GM18502 (cell line): ENCODE measurements at regions not wholly inside any gene's neighbourhood (a gene's known extent, or its start where the extent isn't known, plus 50 kb on each side); places are given as distances from the start of the nearest gene placed in this dataset.
"Not testable (repeated sequence)": the region's sequence is repeated elsewhere in the genome, so short reads cannot be mapped to it uniquely, and the experiment has no call there.

Experiments used
- ATAC-seq: cut with Tn5 transposase; IDR thresholded peaks from one replicate; pipeline ENCODE4 v1.9.1; 2021; ENCODE audit warnings: mild to moderate bottlenecking; ENCODE audit not compliant: unreplicated experiment, poor library complexity

- no peak for ATAC-seq
These were observed 336.8 kb upstream of the KLF3 start for GRCh38 chr4:38327174-38327573.

GRCh38 chr4:38328989-38329729, 334.8 kb upstream of the KLF3 start:
- no peak for ATAC-seq

- ATAC-seq = no peak
These were observed 333.7 kb upstream of the KLF3 start for GRCh38 chr4:38330321-38330720.

- no peak for ATAC-seq
These were observed 333.1 kb upstream of the KLF3 start for GRCh38 chr4:38330936-38331335.

- ATAC-seq = no peak
These were observed 331.3 kb upstream of the KLF3 start for GRCh38 chr4:38332699-38333098.

- no peak for ATAC-seq
These were observed 330.8 kb upstream of the KLF3 start for GRCh38 chr4:38333219-38333618.

- no peak for ATAC-seq
These were observed 329.2 kb upstream of the KLF3 start for GRCh38 chr4:38334791-38335190.

GRCh38 chr4:38338939-38339338, 325.1 kb upstream of the KLF3 start:
- not testable (repeated sequence) for ATAC-seq

GRCh38 chr4:38343608-38344007, 320.4 kb upstream of the KLF3 start:
- no peak for ATAC-seq

GRCh38 chr4:38344929-38345328, 319.1 kb upstream of the KLF3 start:
- ATAC-seq = no peak

- ATAC-seq = no peak
These were observed 316.7 kb upstream of the KLF3 start for GRCh38 chr4:38347251-38347650.

- no peak for ATAC-seq
These were observed 309.6 kb upstream of the KLF3 start for GRCh38 chr4:38354421-38354820.

GRCh38 chr4:38354872-38355271, 309.1 kb upstream of the KLF3 start:
- no peak for ATAC-seq

- ATAC-seq = no peak
These were observed 307.3 kb upstream of the KLF3 start for GRCh38 chr4:38356686-38357085.

GRCh38 chr4:38357546-38357945, 306.5 kb upstream of the KLF3 start:
- ATAC-seq = no peak

- no peak for ATAC-seq
These were observed 304.9 kb upstream of the KLF3 start for GRCh38 chr4:38359113-38359512.

- no peak for ATAC-seq
These were observed 303.8 kb upstream of the KLF3 start for GRCh38 chr4:38360201-38360600.

GRCh38 chr4:38364383-38364963, 299.5 kb upstream of the KLF3 start:
- ATAC-seq = no peak

GRCh38 chr4:38365261-38365660, 298.7 kb upstream of the KLF3 start:
- ATAC-seq = no peak

- ATAC-seq = no peak
These were observed 298.2 kb upstream of the KLF3 start for GRCh38 chr4:38365748-38366310.

- no peak for ATAC-seq
These were observed 297.5 kb upstream of the KLF3 start for GRCh38 chr4:38366456-38366855.

GRCh38 chr4:38366997-38367396, 297.0 kb upstream of the KLF3 start:
- no peak for ATAC-seq
